ENCODE measurements at regions not wholly inside any gene's neighbourhood (a gene's known extent, or its start where the extent isn't known, plus 50 kb on each side); places are given as distances from the start of the nearest gene placed in this dataset.
"Not testable (repeated sequence)": the region's sequence is repeated elsewhere in the genome, so short reads cannot be mapped to it uniquely, and the experiment has no call there.

DNA sequence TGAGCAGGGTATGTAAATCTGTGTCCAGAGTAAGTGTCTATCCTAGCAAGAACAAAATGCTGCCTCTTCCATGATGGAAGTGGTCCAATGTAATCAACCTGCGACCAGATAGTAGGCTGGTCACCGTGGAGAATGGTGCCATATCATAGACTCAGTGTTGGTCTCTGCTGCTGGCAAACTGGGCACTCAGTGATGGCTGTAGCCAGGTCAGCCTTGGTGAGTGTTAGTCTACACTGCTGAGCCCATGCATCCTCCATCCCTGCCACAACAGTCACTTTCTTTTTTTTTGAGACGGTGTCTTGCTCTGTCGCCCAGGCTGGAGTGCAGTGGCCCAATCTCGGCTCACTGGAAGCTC lies 69.3 kb downstream of the CHRD start:
- ATAC-seq (no peak), DNase-seq (no peak)
- H3K9me3 ChIP-seq: no peaks in the 10 kb centered on the region
- no peaks in the 10 kb centered on the region for H3K4me1 ChIP-seq (ENCODE audit: low read depth)
- intact Hi-C loops (cut with DNase I, micrococcal nuclease): no loop called here
- no peak overlapping the region for H3K4me3 ChIP-seq
- TF ChIP-seq, protein P1, sequence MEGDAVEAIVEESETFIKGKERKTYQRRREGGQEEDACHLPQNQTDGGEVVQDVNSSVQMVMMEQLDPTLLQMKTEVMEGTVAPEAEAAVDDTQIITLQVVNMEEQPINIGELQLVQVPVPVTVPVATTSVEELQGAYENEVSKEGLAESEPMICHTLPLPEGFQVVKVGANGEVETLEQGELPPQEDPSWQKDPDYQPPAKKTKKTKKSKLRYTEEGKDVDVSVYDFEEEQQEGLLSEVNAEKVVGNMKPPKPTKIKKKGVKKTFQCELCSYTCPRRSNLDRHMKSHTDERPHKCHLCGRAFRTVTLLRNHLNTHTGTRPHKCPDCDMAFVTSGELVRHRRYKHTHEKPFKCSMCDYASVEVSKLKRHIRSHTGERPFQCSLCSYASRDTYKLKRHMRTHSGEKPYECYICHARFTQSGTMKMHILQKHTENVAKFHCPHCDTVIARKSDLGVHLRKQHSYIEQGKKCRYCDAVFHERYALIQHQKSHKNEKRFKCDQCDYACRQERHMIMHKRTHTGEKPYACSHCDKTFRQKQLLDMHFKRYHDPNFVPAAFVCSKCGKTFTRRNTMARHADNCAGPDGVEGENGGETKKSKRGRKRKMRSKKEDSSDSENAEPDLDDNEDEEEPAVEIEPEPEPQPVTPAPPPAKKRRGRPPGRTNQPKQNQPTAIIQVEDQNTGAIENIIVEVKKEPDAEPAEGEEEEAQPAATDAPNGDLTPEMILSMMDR (IDR thresholded peaks at IDR 0.05): no peak
- no peaks in the 10 kb centered on the region for H3K36me3 ChIP-seq (ENCODE audit: low read depth)

DNA sequence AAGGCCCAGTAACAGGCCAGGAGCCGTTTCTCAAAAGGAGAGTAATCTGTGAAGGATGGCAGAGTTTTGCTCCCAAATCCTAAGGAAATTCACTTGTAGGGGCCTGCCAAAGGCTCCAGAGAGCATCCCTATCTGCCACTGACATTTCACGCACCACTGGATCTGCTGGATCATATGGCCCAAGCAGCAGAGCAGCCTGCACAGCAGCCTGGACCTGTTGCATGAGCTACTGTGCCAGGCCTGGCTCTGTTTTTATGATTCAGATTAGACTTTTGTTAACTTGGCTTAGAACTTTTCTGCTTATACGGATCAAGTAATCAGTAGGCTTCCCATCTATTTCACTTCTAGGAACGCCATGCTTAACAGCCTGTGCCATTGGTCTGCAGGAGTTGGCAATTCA lies 70.7 kb downstream of the CHRD start:
- Histone ChIP-seq H3K36me3 (ENCODE audit: low read depth) (no peaks in the 10 kb centered on the region), H3K9me3 (no peaks in the 10 kb centered on the region), H3K4me1 (ENCODE audit: low read depth) (no peaks in the 10 kb centered on the region), H3K4me3 (no peak overlapping the region)
- TF ChIP-seq, protein P1 (IDR thresholded peaks at IDR 0.05): no peak
- no peak for DNase-seq
- intact Hi-C loops (cut with DNase I, micrococcal nuclease): no loop called here
- ATAC-seq: no peak

DNA sequence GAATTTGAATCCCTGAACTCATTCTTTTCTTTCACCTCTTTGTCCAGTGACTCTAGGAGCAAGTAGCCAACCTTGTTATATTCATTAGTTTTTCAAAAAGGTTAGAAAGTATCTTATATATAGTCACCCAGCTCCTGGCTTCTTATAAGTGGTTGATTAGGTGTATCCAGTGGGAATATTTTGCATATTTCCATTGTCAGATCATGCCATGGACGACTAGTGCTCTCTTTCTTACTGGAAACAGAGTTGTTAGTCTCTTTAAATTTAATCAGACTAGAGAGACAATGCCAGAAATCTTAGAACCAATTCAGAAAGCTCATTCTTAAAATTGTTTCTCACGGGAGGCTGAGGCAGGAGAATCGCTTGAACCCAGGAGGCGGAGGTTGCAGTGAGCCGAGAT lies 73.4 kb downstream of the CHRD start:
- intact Hi-C loops (cut with DNase I, micrococcal nuclease): no loop called here
- ATAC-seq: no peak

DNA sequence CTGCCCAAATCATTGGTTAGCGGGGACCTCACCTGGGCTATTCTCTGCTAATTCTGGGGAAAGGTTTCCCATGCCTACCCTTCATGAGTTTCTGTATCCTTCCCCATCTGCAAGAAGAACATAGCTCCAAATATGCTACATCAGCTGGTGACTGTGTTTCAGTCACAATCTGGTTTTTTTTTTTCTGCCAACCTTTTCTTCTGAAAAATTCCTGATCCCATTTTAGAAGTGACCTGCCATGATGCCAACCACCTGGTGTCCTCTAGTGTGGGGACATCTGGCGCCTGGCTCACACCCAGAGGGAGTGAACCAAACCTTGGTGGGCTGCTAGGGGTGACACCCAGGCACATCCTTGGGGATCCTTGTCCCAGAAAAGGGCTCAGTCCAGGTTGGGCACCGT lies 76.1 kb downstream of the CHRD start:
- TF ChIP-seq, protein P1 (IDR thresholded peaks at IDR 0.05): no peak
- H3K4me3 ChIP-seq: no peak overlapping the region
- DNase-seq (no peak), ATAC-seq (no peak)
- H3K36me3 ChIP-seq (ENCODE audit: low read depth): no peaks in the 10 kb centered on the region
- intact Hi-C loops (cut with DNase I, micrococcal nuclease): no loop called here
- H3K9me3 ChIP-seq: no peaks in the 10 kb centered on the region
- H3K4me1 ChIP-seq (ENCODE audit: low read depth): no peaks in the 10 kb centered on the region

More for the DNA sequence above, 73.4 kb downstream of the CHRD start:
- TF ChIP-seq, protein P1 (IDR thresholded peaks at IDR 0.05): no peak
- no peaks in the 10 kb centered on the region for H3K4me1 ChIP-seq (ENCODE audit: low read depth)
- no peak for DNase-seq
- no peak overlapping the region for H3K4me3 ChIP-seq
- H3K9me3 ChIP-seq: no peaks in the 10 kb centered on the region
- H3K36me3 ChIP-seq (ENCODE audit: low read depth): no peaks in the 10 kb centered on the region

DNA sequence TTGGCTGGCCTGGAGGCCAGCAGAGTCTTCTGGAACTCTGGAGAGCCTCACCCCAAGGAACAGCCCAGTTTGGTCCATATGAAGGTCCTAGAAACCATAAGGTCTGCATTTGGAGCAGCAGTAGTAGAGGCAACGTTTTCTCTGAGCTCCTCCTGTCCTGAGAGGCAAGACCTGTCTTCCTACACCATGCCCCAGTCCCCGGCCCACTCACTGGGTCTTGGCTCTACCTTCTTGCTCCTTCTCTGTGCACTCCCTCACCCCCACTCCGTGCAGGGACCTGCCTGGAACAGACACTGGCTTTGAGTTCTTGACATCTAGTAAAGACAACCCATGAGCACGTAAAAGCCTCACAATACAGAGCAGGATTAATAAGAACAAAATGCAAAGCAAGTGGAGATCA lies 76.6 kb downstream of the CHRD start:
- ATAC-seq (no peak), DNase-seq (no peak)
- Histone ChIP-seq H3K4me1 (ENCODE audit: low read depth) (no peaks in the 10 kb centered on the region), H3K36me3 (ENCODE audit: low read depth) (no peaks in the 10 kb centered on the region), H3K9me3 (no peaks in the 10 kb centered on the region), H3K4me3 (no peak overlapping the region)
- intact Hi-C loops (cut with DNase I, micrococcal nuclease): no loop called here
- TF ChIP-seq, protein P1 (IDR thresholded peaks at IDR 0.05): no peak

DNA sequence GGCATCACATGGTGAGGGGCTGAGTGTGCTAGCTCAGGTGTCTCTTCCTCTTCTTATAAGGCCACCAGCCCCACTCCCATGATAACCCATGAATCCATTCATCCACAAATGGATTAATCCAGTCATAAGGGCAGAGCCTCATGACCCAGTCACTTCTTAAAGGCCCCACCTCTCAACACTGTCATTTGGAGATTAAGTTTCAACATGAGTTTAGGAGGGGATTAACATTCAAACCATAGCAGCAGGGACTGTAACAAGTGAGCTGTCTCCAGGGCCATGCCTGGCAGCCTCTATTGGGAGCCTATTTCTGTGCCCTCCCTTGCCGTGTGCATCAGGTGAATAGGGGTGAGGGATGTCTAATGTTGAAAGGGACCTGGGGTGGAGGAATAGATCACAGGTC lies 77.5 kb downstream of the CHRD start:
- intact Hi-C loops (cut with DNase I, micrococcal nuclease): no loop called here
- TF ChIP-seq, protein P1 (IDR thresholded peaks at IDR 0.05): no peak

DNA sequence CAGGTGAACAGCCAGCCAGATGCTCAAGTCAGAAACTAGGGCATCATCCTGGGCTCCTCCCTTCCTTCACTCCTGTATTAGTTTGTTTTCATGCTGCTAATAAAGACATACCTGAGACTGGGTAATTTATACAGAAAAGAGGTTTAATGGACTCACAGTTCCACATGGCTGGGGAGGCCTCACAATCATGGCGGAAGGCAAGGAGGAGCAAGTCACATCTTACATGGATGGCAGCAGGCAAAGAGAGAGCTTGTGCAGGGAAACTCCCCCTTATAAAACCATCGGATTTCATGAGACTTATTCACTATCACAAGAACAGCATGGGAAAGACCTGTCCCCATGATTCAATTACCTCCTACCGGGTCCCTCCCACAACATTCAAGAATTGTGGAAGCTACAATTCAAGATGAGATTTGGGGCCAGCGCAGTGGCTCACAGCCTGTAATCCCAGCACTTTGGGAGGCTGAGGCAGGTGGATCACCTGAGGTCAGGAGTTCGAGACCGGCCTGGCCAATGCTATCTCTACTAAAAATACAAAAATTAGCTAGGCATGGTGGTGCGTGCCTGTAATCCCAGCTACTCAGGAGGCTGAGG lies 78.0 kb downstream of the CHRD start:
- DNase-seq; H3K9me3 ChIP-seq; H3K36me3 ChIP-seq (ENCODE audit: low read depth); ATAC-seq; H3K4me3 ChIP-seq; intact Hi-C loops (cut with DNase I, micrococcal nuclease); H3K4me1 ChIP-seq (ENCODE audit: low read depth): not testable (repeated sequence)

More for the DNA sequence above, 77.5 kb downstream of the CHRD start:
- Histone ChIP-seq H3K36me3 (ENCODE audit: low read depth) (no peaks in the 10 kb centered on the region), H3K9me3 (no peaks in the 10 kb centered on the region), H3K4me1 (ENCODE audit: low read depth) (no peaks in the 10 kb centered on the region), H3K4me3 (no peak overlapping the region)
- no peak for ATAC-seq
- no peak for DNase-seq

All from mucosa of descending colon (tissue), 3 donors.